Caki2 (cell line): ENCODE measurements at regions not wholly inside any gene's neighbourhood (a gene's known extent, or its start where the extent isn't known, plus 50 kb on each side); places are given as distances from the start of the nearest gene placed in this dataset.

Experiments used
- DNase-seq: peaks from one replicate; pipeline ENCODE4 v3.0.0-alpha.2; 2015; ENCODE audit warnings: low read depth
- in situ Hi-C: cut with HindIII; loops from 2 replicates; pipeline ENCODE4 v1.10.0; 2016; ENCODE audit warnings: low sequenced_read_pairs, low pct_unique_long_range_greater_than_20kb, mixed read lengths

DNA sequence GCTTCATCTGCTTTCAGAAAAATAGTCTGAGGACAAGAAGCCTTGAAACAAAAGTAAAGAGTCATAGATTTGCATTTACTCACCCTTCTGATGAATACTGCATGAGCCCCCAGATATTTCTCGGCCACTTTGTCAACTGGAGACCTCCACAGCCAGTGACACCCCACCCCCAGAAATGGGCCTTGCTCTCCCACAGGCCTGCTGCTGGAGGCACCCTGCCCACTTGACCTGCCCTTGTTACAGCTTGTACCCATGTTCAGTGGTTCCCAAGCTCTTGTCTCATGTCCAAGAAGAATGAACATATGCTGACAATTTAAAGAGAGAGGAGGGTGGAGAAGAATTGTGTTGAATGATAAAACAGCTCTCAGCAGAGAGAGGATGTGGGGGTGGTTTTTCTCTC is 225.1 kb downstream of the DCAF12L2 start:
- in situ Hi-C loops, result no loop called here
- DNase-seq, result no peak

DNA sequence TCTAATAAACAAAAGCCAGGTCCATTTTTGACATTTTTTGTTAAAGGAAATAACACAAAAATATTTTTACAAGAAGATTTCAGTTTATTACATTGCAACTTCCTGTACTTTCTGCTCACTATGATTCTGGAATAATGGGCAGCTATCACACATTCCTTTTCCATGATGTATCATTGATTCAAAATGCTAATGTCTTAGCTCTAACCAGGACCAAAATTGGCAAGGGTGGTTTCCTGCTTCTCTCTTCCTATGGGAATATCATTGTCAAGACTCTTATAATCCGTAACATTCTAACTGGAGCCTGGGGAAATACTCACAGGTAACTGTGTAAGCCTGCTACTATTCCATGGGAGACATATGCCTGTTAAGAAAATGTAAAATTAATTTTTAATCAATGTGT is 218.6 kb downstream of the DCAF12L2 start:
- in situ Hi-C loops, result no loop called here
- no peak for DNase-seq

DNA sequence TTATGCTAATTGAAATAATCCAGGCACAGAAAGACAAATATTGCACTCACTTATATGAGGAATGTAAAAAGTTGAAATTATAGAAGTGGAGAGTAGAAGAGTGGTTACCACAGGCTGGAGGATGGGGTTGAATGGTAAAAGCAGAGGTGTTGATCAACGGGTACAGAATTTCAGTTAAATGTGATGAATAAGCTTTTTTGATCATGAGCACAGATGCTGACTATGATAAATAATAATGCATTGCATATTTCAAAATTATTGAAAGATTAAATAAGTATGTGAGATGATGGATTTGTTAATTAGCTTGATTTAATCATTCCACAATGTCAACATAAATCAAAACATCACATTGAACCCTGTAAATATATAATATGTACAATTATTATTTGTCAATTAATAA is 213.1 kb downstream of the DCAF12L2 start:
- DNase-seq, result no peak
- in situ Hi-C loops, result no loop called here

DNA sequence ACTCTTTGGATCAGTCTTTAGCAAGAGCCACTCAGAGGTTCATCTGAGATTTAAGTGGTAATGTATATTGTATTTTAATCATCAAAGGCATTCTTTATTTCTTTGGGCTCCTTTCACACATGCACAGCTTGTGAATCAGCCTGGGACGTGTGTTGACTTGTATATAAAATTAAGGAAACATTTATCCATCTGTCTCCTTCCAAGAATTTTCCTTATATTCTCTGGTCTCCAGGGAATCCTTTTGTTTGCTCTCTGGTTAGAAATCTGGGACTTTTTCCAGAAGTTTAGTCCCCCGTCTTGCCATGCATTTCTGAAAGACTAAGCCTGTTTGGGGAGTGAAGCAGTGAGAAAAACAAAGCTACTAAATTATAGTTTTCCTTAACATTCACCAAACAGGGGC is 212.3 kb downstream of the DCAF12L2 start:
- in situ Hi-C loops, result no loop called here
- no peak for DNase-seq

DNA sequence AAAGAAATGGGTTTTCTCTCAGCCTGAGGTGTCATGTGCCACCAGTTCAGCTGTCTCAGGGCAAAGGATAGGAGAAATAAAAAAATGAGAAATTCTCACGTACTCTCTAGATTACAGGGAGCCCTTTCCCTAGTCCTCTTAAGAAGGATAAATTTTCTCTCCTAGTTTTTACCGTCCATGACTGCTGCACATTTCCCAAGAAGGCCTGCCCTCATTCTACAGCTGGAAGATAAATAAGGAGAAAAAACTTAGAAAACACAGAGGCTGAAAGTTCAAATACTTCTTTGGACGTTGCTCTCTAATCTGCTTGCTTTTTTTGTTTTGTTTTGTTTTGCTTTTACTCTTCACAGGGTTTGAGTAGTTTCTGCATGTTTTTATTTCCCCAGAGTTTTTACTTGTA is 211.9 kb downstream of the DCAF12L2 start:
- in situ Hi-C loops, result no loop called here
- no peak for DNase-seq

DNA sequence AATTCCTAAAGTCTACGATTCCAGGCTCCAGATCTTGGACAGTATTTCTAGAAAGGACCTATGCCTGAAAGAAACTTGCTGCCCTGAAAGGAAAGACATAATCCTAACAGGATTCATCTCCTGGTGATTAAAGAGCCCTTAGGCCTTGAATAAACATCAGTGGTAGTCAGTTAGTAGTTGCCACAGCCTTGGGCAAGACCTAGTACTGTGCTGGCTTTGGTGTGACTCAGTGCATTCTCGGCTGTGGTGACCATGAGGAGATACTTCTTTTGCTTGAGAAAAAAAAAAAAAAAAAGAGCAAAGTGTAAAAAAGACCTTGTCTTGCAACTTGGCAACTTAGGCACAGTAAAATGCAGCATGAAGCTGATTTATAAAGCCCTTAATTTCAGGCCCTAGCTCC is 188.2 kb downstream of the DCAF12L2 start:
- DNase-seq, result no peak
- in situ Hi-C loops, result no loop called here

DNA sequence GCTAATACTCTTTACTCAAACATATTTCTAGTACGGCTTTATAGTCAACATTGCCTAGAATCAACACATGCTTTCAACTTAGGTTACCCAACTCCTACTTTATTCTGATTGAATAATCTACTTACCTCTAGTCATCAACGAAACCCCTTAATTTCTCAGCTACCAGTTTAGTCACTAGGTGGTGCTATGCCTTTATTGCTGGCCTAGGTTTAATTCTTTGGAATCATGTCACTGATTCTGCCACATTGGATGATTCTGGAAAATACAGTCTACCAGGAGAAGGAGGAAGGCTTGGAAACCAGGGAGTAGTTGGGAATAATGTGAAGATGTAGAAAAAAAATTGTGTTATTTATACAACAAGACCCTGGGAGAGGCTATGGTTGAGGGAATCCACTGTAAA is 167.7 kb downstream of the DCAF12L2 start:
- peak; percentile 4 for DNase-seq
- in situ Hi-C loops, result no loop called here

DNA sequence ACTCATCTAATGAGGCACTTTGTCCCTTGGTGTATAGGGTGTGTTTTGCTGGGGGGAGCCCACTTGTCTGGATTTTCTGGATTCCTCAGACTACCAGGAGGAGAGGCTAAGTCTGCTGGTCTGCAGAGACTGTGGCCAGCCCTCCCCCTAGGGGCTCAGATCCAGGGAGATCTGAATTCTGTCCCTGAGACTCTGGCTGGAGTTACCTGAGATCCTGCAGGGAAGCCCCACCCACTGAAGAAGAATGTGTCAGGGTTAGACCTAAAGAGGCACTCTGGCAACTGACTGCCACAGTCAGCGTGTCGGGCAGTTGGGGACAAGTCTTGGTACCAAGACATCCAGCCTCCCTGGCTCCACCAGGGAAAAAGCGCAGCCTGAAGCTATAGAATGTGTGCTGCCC is 138.9 kb downstream of the DCAF12L2 start:
- DNase-seq, result no peak
- in situ Hi-C loops, result no loop called here

DNA sequence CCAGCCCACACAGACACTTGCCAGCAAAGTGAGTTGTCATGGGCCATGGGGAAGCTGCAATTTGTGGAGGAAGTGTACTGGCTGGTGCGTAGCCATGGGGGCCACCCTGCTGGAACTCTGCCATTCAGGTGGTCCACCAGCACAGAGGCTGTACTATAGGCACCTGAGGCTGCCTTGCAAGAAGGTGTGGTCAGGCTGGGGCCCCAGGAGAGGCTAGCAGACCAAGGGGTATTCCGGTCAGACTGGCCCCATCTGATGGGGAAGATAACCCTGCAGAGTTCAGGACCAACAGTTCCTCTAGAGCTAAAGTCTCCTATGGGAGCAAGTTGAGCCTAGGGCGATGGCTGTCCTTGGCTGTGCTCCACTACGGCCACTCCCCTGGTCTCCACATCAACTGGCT is 136.1 kb downstream of the DCAF12L2 start:
- in situ Hi-C loops, result no loop called here

DNA sequence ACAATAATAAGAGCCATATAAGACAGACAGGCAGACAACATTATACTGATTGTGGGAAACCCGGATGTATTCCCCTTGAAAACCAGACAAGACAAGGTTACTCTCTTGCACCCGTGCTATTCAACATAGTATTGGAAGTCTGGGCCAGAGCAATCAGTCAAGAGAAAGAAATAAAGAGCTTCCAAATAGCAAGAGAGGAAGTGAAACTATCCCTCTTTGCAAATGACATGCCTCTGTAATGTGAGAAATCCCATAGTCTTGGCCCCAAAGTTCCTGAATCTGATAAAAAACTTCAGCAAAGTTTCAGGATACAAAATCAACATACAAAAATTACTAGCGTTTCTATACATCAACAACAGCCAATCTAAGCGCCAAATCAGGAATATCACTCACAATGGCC is 102.1 kb downstream of the DCAF12L2 start:
- no peak for DNase-seq
- in situ Hi-C loops, result no loop called here

More for the DNA sequence above, 136.1 kb downstream of the DCAF12L2 start:
- no peak for DNase-seq

DNA sequence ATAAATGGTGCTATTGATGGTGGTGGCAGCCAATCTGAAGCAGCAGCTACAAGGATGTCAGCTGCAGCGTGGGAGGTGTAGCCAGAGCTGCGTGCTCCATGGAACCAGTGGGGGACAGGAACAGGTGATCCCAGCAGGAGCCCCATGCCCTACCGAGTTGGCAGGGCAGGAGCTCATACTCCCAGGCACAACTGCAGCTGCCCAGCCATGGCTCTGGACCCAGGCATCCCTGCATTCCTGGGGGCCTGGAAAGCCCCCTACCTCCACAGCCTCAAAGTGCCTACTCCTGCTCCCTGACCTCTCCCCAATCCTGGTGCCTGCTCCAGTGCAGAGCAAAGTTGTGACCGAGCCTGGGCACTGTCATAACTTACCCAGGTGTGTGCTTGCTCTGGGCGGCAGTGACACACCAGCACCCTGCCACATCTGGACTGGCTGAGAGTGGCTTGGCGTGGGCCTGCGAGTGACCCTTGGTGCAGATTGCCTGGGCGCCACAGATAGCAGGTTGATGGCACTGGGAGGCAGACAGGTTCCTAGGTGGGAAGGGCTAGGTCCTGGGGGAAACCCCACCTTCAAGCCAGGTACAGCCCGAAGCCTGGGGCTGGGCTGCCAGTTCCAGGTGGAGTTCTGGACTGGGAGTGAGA is 101.1 kb downstream of the DCAF12L2 start:
- in situ Hi-C loops, result no loop called here
- DNase-seq, result no peak

DNA sequence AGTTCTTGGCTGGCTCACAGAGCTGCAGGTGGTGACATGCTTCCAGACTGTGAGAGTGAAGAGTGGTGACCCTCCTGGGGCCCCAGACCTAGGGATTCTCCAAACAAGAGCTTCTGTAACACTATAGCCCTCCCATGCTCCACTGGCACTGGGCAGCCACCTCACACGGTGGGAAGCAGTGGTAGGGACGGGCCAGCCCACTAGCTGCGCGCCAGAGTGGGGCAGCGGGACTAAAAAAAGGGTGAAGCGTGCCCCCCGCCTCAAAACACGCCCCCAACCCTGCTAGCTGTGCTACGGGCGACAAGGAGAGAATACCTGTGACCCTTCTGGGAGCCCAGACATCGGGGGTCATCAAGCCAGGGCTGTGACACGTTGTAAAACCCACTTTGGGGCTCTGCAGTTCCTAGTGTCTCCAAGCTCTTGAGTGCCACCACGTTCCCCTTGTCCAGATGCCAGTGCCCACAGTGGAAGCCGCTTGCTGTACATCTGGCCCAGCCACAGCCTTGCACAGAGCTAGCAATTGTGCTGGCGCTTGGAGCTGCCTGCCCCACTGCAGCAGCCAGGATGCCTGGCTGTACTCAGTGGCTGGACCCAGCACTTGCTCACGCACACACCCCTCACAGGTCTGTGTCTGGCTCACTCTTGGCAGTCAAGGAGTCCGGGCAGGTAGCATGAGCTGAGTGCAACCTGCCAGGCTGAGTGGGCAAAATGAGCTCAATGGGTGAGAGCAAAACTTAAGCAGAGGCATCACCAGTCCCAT is 100.0 kb downstream of the DCAF12L2 start:
- in situ Hi-C loops, result no loop called here
- DNase-seq, result no peak
